ENCODE measurements at regions not wholly inside any gene's neighbourhood (a gene's known extent, or its start where the extent isn't known, plus 50 kb on each side); places are given as distances from the start of the nearest gene placed in this dataset.

- TF ChIP-seq THRA (CRISPR knock-in tag; IDR thresholded peaks at IDR 0.05; ENCODE audit: borderline replicate concordance) (no peak), CEBPB (IDR thresholded peaks at IDR 0.05; ENCODE audit: borderline replicate concordance, low read depth, low read length) (no peak), RNF219 (CRISPR knock-in tag; IDR thresholded peaks at IDR 0.05) (no peak)
Measured at GRCh38 chr10:128848810-128849209, 618.2 kb upstream of the MGMT start (continued).

GRCh38 chr10:128850647-128851046, 616.4 kb upstream of the MGMT start:
- no peak for FAIRE-seq
- no peak overlapping the region for H3K4me3 ChIP-seq (replicated peaks in 1 of 3; ENCODE audit: insufficient read depth in 1 of 3, low read depth in 2 of 3, low read length in 3 of 3)
- 43% methylated on average over 5 of the region's 8 CpGs for WGBS (ENCODE audit: low lambda C conversion rate)
- CTCF ChIA-PET (ENCODE audit: low intra/inter-chr PET ratio, low total read pairs): no interaction called here
- no peak for TF ChIP-seq TRIM22 (IDR thresholded peaks at IDR 0.05)
- no peak for TF ChIP-seq FOXJ3 (CRISPR knock-in tag; IDR thresholded peaks at IDR 0.05; ENCODE audit: borderline replicate concordance)
- no peak for TF ChIP-seq ZSCAN5A (CRISPR knock-in tag; IDR thresholded peaks at IDR 0.05; ENCODE audit: borderline replicate concordance)
- no peak for TF ChIP-seq RXRB (CRISPR knock-in tag; IDR thresholded peaks at IDR 0.05; ENCODE audit: borderline replicate concordance)
- TF ChIP-seq PTBP1 (IDR thresholded peaks at IDR 0.05; ENCODE audit: low read depth, low read length, poor library complexity, severe bottlenecking): no peak
- TF ChIP-seq ZNF710 (CRISPR knock-in tag; IDR thresholded peaks at IDR 0.05; ENCODE audit: borderline replicate concordance): no peak
- TF ChIP-seq STAT5B (CRISPR knock-in tag; IDR thresholded peaks at IDR 0.05): no peak
- no peak for TF ChIP-seq NFE2L2 (IDR thresholded peaks at IDR 0.05; ENCODE audit: low read length)
- ATAC-seq: no peak
- in situ Hi-C loops (cut with HindIII; ENCODE audit: extremely low pct_ligation_motif_present, low pct_unique_long_range_greater_than_20kb): loop anchor here (25.0 kb wide), 1 partner anchor 588 kb away; no protein-coding TSS in a partner anchor
- no peaks in the 10 kb centered on the region for H3K79me2 ChIP-seq (ENCODE audit: insufficient read depth, low read length)
- no peaks in the 10 kb centered on the region for H3K36me3 ChIP-seq (replicated peaks in 1 of 2; ENCODE audit: control insufficient read depth in 1 of 2, insufficient read depth in 2 of 2, low read length in 2 of 2)
- no peak overlapping the region for H3K27ac ChIP-seq (ENCODE audit: extremely low read length, insufficient read depth, low read length)
- BruUV-seq (replicated peaks): no TSS peak
- H3K27me3 ChIP-seq (ENCODE audit: control insufficient read depth in 1 of 2, insufficient read depth in 2 of 2, low read length in 2 of 2): peaks cover 2 to 32% of the 10 kb centered on the region in 2 experiments; a peak in 3 of 5 replicates
- H3K4me1 ChIP-seq (ENCODE audit: insufficient read depth, low read length): peaks cover 16% of the 10 kb centered on the region
- no peak overlapping the region for H2AFZ ChIP-seq (ENCODE audit: low read length)
- no peak for DNase-seq (ENCODE audit: low spot score)
- intact Hi-C loops (cut with micrococcal nuclease; ENCODE audit: unreplicated experiment): no loop called here
- H4K20me1 ChIP-seq (ENCODE audit: insufficient read depth, low read length): no peaks in the 10 kb centered on the region
- no peak overlapping the region for H3K9ac ChIP-seq (ENCODE audit: insufficient read depth, low read depth, low read length)
- H3K9me3 ChIP-seq (ENCODE audit: low read length): no peaks in the 10 kb centered on the region
- POLR2A ChIA-PET: no interaction called here
- no peak overlapping the region for H3K4me2 ChIP-seq (ENCODE audit: low read depth, low read length)

All from HepG2 (cell line).